ENCODE measurements at regions not wholly inside any gene's neighbourhood (a gene's known extent, or its start where the extent isn't known, plus 50 kb on each side); places are given as distances from the start of the nearest gene placed in this dataset.

DNA sequence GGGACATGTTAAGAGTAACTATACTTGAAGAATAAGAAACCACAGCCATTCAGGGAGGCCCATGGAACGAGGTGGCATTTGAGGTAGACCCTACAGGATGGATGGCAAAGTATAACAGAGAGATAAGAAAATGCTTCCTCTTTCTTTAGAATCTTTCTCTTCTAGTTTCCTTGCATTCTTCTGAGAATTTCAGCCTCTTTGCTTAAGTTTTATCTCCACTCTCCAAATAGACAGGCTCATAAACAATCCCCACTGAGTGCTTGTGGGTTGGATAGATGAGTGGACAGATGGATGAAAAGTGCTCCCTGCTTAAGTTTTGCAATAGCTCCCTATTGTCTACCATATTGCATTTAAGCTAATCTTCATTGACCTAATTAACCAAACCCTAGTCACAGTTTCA, 103.7 kb downstream of the MEX3B start:
- Histone ChIP-seq H2AK5ac (ENCODE audit: insufficient read length, low read length) (no peak overlapping the region), H3K23ac (ENCODE audit: insufficient read length, low read depth, low read length) (no peak overlapping the region), H3K9me3 (ENCODE audit: control insufficient read depth, low read depth, low read length) (no peaks in the 10 kb centered on the region), H3K27me3 (ENCODE audit: insufficient read depth, low read length) (no peaks in the 10 kb centered on the region), H3K79me2 (ENCODE audit: insufficient read depth, low read length) (no peaks in the 10 kb centered on the region), H2BK20ac (ENCODE audit: low read depth, low read length, poor library complexity, severe bottlenecking) (no peak overlapping the region), H2BK15ac (ENCODE audit: low read depth, low read length) (no peak overlapping the region), H3T11ph (ENCODE audit: low read length) (no peak overlapping the region), H3K4me2 (ENCODE audit: insufficient read depth, insufficient read length, low read length) (no peak overlapping the region), H3K18ac (ENCODE audit: insufficient read length, low read depth, low read length) (no peak overlapping the region), H2BK5ac (ENCODE audit: insufficient read length, low read length) (no peak overlapping the region), H3K9ac (ENCODE audit: extremely low read depth, insufficient read length, low read length) (no peak overlapping the region), H4K5ac (ENCODE audit: insufficient read length, low read depth, low read length) (no peak overlapping the region), H3K4me1 (ENCODE audit: insufficient read depth, low read length) (no peaks in the 10 kb centered on the region), H2AFZ (ENCODE audit: low read length) (no peak overlapping the region), H2BK120ac (ENCODE audit: low read depth, low read length, poor library complexity, severe bottlenecking) (no peak overlapping the region), H4K20me1 (ENCODE audit: control insufficient read depth, insufficient read depth, insufficient read length) (no peaks in the 10 kb centered on the region), H3K14ac (ENCODE audit: insufficient read depth, low read length) (no peak overlapping the region), H4K91ac (ENCODE audit: insufficient read length, low read depth, low read length) (no peak overlapping the region), H2BK12ac (ENCODE audit: insufficient read length, low read depth, low read length) (no peak overlapping the region), H3K23me2 (ENCODE audit: insufficient read length, low read depth, low read length, poor library complexity, severe bottlenecking) (no peaks in the 10 kb centered on the region), H4K8ac (replicated peaks; ENCODE audit: insufficient read length, low read depth, low read length) (no peak overlapping the region), H3K79me1 (ENCODE audit: insufficient read depth, low read depth, low read length, poor library complexity, severe bottlenecking) (no peaks in the 10 kb centered on the region), H3K56ac (ENCODE audit: insufficient read length, low read depth, low read length) (no peak overlapping the region), H3K27ac (ENCODE audit: insufficient read length, low read depth, low read length) (no peak overlapping the region), H3K4ac (ENCODE audit: low read depth, low read length) (no peak overlapping the region)
- Mint-ChIP-seq H3K4me3 (no peak overlapping the region), H3K4me1 (peaks cover 17 to 18% of the 10 kb centered on the region in 2 experiments), H3K36me3 (ENCODE audit: insufficient read depth in 1 of 3, low read depth in 3 of 3) (peaks cover 0 to 8% (median 6%) of the 10 kb centered on the region in 3 experiments; a peak in 4 of 7 replicates), H3K27me3 (ENCODE audit: low read depth) (no peaks in the 10 kb centered on the region), H3K27ac (no peak overlapping the region), H3K9me3 (peaks cover 0 to 3% of the 10 kb centered on the region in 2 experiments; a peak in 1 of 5 replicates)
- no peak for TF ChIP-seq CTCF (conservative IDR thresholded peaks at IDR 0.05)
- WGBS (ENCODE audit: extremely low coverage, insufficient read length, low lambda C conversion rate): no CpG with 5 or more reads among the region's 1 CpG
- no peak for DNase-seq

Data from H9 (cell line).